GM18858 (cell line): ENCODE measurements at regions not wholly inside any gene's neighbourhood (a gene's known extent, or its start where the extent isn't known, plus 50 kb on each side); places are given as distances from the start of the nearest gene placed in this dataset.

Experiments
- ATAC-seq: cut with Tn5 transposase; IDR thresholded peaks from one replicate; pipeline ENCODE4 v1.9.1; 2021; ENCODE audit not compliant: unreplicated experiment

GRCh38 chr10:117914334-117914733, 132.4 kb downstream of the RAB11FIP2 start:
- no peak for ATAC-seq

GRCh38 chr10:117920956-117921355, 125.8 kb downstream of the RAB11FIP2 start:
- ATAC-seq: no peak

DNA sequence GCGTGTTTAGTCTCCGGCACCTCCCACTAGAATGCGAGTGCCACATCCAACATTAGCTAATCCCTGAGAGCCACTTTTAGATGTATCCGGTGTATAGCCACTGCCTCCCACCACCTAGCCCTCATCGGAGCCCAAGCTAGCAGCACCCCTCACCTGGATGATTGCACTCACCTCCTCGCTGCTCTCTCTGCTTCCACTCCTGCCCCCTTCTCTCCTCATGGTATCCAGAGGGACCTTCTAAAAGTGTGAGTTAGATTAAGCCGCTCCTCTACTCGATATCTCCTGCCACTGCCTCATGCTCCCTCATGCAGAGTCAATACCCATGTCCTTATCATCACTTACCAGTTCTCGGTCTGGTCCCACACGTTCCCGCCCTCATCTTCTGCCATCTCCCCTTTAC, 125.3 kb downstream of the RAB11FIP2 start:
- no peak for ATAC-seq

DNA sequence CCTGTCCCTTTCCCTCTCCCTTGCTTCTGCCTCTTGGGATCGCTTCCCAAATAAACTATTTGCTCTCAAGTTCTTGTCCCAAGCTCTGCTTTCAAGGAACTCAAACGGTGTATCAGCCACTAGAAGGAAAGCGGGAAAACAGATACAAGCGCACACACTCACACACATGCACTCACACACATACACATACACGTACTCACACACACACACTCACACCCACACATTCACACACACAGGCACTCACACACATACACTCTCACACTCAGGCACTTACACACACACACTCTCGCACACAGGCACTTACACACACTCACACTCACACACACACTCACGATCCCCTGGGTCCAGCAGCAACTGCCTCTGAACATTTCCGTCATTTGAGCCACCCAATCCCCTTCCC, 121.9 kb downstream of the RAB11FIP2 start:
- no peak for ATAC-seq

DNA sequence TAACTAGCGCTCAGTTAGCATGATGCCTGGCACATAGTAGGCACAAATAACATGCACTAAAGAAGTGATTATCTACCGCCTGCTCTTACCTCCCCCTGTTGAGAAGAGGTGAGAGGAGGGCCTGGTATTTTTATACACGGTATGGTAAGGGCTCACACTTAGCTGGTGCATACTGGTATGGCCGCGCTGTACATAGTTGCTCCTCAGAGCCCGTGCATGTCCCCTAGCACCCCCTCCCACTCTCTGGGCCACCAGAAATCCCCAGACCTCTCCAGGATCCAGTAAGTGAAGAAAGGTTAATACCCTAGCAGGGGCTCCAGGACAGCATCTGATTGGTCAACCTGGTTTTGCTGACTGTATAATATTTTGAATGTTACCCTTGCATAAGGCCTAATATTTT, 121.4 kb downstream of the RAB11FIP2 start:
- ATAC-seq: no peak

DNA sequence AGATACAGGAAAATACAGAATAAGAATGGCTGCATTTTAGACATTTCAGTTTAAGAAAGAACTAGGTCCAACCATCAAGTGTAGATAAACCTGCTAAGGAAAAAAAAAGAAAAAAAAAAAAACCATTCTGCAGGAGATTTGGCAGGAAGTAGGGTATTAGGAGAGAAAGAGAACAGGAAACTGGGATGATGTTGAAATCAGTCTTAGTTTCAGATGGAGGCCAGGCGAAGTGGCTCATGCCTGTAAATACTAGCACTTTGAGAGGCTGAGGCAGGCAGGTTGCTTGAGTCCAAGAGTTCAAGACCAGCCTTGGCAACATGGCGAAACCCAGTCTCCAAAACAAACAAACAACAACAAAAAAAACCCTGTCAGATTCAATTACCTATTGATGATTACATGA, 120.2 kb downstream of the RAB11FIP2 start:
- ATAC-seq: no peak

GRCh38 chr10:117927332-117927731, 119.4 kb downstream of the RAB11FIP2 start:
- no peak for ATAC-seq

GRCh38 chr10:117927871-117928270, 118.9 kb downstream of the RAB11FIP2 start:
- no peak for ATAC-seq

DNA sequence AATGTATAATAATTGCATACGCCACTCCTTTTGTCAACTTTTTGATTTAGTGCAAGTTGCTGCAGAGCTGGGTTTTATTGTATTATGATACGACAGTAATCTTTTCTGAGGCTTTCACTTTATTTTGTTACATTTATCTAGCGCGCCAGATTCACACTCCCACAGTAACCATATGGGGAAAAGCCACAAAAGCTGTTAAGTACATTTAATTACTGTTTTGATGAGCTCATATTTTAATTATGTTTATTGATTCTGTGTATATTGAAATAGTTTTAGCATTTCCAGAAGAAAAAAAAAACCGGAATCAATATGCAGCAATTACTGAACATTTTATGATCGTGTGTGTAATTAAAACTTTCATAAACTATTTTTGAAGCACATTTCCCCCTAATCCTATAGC, 118.5 kb downstream of the RAB11FIP2 start:
- no peak for ATAC-seq

DNA sequence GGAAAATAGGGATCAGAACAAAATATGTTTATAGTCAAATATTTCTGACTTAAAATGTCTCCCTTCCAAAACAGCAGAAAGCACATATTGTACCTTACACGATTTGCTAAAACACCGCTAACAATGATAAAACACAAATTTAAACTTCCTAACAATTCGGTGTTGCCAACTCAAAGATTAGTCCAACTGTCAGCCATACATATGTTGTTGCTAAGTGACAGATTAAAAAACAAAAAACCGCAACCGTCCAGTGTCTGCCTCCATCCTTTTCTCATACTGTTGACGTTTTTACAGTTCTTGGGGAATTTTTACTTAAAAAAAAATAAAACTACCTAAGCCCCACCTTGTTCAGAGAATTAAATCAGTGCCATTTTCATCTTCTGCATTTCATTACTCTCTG, 118.0 kb downstream of the RAB11FIP2 start:
- no peak for ATAC-seq

- ATAC-seq: no peak
Measured at GRCh38 chr10:117929327-117930067, 117.2 kb downstream of the RAB11FIP2 start.

- no peak for ATAC-seq
Measured at GRCh38 chr10:117931078-117931477, 115.7 kb downstream of the RAB11FIP2 start.

GRCh38 chr10:117933036-117933435, 113.7 kb downstream of the RAB11FIP2 start:
- no peak for ATAC-seq

GRCh38 chr10:117934477-117934876, 112.3 kb downstream of the RAB11FIP2 start:
- no peak for ATAC-seq

GRCh38 chr10:117936141-117936540, 110.6 kb downstream of the RAB11FIP2 start:
- no peak for ATAC-seq

DNA sequence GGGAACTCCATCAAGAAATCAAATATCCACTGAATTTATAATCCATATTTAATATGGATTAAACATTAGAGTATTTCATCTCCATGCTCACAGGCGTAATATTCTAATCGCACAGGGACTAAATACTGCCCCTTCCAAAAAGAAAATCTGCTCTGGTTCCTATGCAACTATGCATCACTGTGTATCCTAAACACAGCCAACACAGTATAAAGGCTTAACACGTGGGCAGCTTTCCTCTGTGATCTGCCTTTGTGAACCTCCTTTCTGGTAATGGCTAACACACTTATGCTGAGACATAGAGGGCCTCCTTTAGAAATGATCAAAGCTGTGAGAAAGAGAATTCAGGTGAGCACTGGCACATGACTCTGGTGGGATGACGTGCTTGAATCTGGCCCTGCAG, 110.2 kb downstream of the RAB11FIP2 start:
- no peak for ATAC-seq

DNA sequence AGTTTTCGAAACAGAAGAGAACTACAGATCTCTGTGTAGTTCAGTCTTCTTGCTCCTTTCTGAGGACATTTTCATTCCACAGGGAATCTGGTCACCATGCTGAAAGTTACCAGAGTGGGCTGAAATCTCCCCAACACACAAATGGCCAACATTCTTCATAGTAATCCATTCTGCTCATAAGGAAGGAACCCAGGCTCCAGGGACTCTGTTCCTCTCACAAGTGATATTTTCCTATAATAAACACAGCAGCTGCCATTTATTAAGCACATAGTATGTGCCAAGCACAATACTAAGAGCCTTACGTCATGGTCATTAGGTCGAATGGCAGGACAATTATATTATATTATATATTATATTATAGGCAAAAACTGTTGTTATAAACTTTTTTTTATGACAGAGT, 109.8 kb downstream of the RAB11FIP2 start:
- ATAC-seq: no peak

- no peak for ATAC-seq
Measured at GRCh38 chr10:117938104-117938503, 108.6 kb downstream of the RAB11FIP2 start.

- no peak for ATAC-seq
Measured at GRCh38 chr10:117942226-117942625, 104.5 kb downstream of the RAB11FIP2 start.

GRCh38 chr10:117944676-117945447, 101.9 kb downstream of the RAB11FIP2 start:
- ATAC-seq: no peak

DNA sequence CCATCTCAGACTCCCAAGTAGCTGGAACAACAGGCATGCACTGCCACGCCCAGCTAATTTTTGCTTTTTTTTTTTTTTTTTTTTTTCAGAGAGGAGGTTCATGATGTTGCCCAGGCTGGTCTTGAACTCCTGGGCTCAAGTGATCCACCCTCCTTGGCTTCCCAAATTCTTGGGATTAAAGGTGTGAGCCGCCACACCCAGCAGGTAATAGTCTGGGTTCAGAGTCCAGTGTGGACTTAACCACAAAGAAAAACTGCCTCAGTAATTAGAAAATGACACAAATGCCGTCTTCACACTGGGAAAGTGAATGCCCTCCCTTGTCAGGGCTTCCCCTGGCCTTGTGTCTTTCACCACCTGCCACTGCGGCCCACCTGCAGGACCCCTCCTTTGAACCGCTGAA, 101.1 kb downstream of the RAB11FIP2 start:
- ATAC-seq: no peak

- ATAC-seq: no peak
Measured at GRCh38 chr10:117946525-117947070, 100.1 kb downstream of the RAB11FIP2 start.
